ENCODE measurements at regions not wholly inside any gene's neighbourhood (a gene's known extent, or its start where the extent isn't known, plus 50 kb on each side); places are given as distances from the start of the nearest gene placed in this dataset.

DNA sequence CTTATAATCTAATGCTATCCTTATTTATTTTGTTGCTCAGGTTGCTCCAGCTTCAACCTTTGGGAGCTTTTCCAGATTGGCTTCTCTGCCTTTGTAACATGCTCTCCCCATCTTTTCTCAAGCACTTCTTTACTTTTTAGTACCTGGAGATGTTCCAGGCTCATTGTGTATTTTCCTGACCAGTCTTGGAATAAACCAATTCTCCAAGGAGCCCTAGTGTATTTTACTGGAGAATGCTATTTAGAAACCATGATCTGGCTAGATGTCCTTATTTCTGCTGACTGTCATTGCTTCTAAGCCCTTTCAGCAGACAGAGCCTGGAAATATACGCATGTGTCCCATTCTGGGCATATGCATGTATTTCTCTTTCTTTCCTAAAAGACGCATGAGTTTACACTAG, 95.7 kb downstream of the EMX2 start:
- Histone ChIP-seq H4K91ac (replicated peaks; ENCODE audit: insufficient read length, low read length) (no peak overlapping the region), H3K79me2 (ENCODE audit: control insufficient read depth in 1 of 2, insufficient read depth in 2 of 2, low read length in 2 of 2) (no peaks in the 10 kb centered on the region), H3K4me2 (ENCODE audit: insufficient read depth in 1 of 2, low read depth in 2 of 2, low read length in 2 of 2) (no peak overlapping the region), H3K4ac (replicated peaks; ENCODE audit: insufficient read length, low read depth, low read length) (no peak overlapping the region), H3K18ac (ENCODE audit: extremely low read depth, low read length) (no peak overlapping the region), H3K23me2 (ENCODE audit: low read depth, low read length) (no peaks in the 10 kb centered on the region), H2BK20ac (ENCODE audit: low read length) (no peak overlapping the region), H3K14ac (ENCODE audit: insufficient read length) (no peak overlapping the region), H4K5ac (ENCODE audit: insufficient read length, low read depth, low read length) (no peak overlapping the region), H3K27ac (ENCODE audit: low read depth, low read length) (no peak overlapping the region), H2AK5ac (ENCODE audit: low read depth, low read length) (no peak overlapping the region), H3K56ac (replicated peaks; ENCODE audit: insufficient read length, low read depth, low read length) (no peak overlapping the region), H2BK5ac (ENCODE audit: low read depth, low read length) (no peak overlapping the region), H3K4me1 (replicated peaks in 1 of 4; ENCODE audit: control insufficient read depth in 3 of 4, insufficient read depth in 4 of 4, low read length in 3 of 4) (no peaks in the 10 kb centered on the region), H3K9me3 (ENCODE audit: insufficient read depth in 2 of 2, low read depth in 1 of 2, low read length in 1 of 2) (no peaks in the 10 kb centered on the region), H4K8ac (ENCODE audit: extremely low read depth, insufficient read depth, low read length) (no peak overlapping the region), H3K79me1 (ENCODE audit: low read depth, low read length) (no peaks in the 10 kb centered on the region), H3K23ac (ENCODE audit: insufficient read length) (no peak overlapping the region), H2BK15ac (ENCODE audit: low read length) (no peak overlapping the region), H3K36me3 (ENCODE audit: control insufficient read depth in 2 of 4, insufficient read depth in 4 of 4, low read length in 3 of 4) (no peaks in the 10 kb centered on the region), H4K20me1 (replicated peaks in 1 of 2; ENCODE audit: control insufficient read depth in 1 of 2, insufficient read depth in 2 of 2, low read length in 2 of 2) (no peaks in the 10 kb centered on the region), H2BK12ac (ENCODE audit: low read depth, low read length) (no peak overlapping the region), H2AFZ (ENCODE audit: low read length) (no peak overlapping the region), H3K9ac (replicated peaks in 1 of 4; ENCODE audit: extremely low read depth in 1 of 4, low read depth in 3 of 4, low read length in 3 of 4) (no peak overlapping the region), H3K27me3 (replicated peaks in 1 of 4; ENCODE audit: control insufficient read depth in 3 of 4, extremely low read depth in 1 of 4, insufficient read depth in 3 of 4, low read length in 3 of 4) (no peaks in the 10 kb centered on the region), H3K4me3 (ENCODE audit: extremely low read depth in 1 of 4, insufficient read depth in 2 of 4, low read depth in 3 of 4, low read length in 4 of 4) (no peak overlapping the region), H2BK120ac (replicated peaks; ENCODE audit: low read depth, low read length) (no peak overlapping the region)
- DNase-seq (ENCODE audit: low read depth in 1 of 2, low spot score in 2 of 2) (no peak), FAIRE-seq (no peak)
- ChIA-PET POLR2A (ENCODE audit: partially characterized antibody) (no interaction called here), CTCF (ENCODE audit: partially characterized antibody) (no interaction called here)
- 89% methylated on average over 2 of the region's 2 CpGs; no CpG with 5 or more reads in 1 of the 2 experiments for WGBS, 2 experiments (ENCODE audit: extremely low coverage in 1 of 2, insufficient coverage in 1 of 2, insufficient read length in 1 of 2, insufficient replicate concordance in 2 of 2, low coverage in 1 of 2, low lambda C conversion rate in 2 of 2, missing lambda C conversion rate in 1 of 2)
- TF ChIP-seq KDM1A (IDR thresholded peaks at IDR 0.05; ENCODE audit: borderline replicate concordance, low read length) (no peak), NANOG (IDR thresholded peaks at IDR 0.05; ENCODE audit: insufficient read depth, low read depth, low read length, poor library complexity, severe bottlenecking) (no peak), POU5F1 (IDR thresholded peaks at IDR 0.05; ENCODE audit: low read depth, low read length) (no peak), ZNF274 (IDR thresholded peaks at IDR 0.05; ENCODE audit: borderline replicate concordance, extremely low read depth, low read length) (no peak), YY1 (IDR thresholded peaks at IDR 0.05; ENCODE audit: low read depth, low read length) (no peak), RAD21 (IDR thresholded peaks at IDR 0.05 in 1 of 2, conservative IDR thresholded peaks at IDR 0.05 in 1 of 2; ENCODE audit: low read depth in 2 of 2, low read length in 2 of 2) (no peak), NRF1 (IDR thresholded peaks at IDR 0.05; ENCODE audit: low read depth, low read length) (no peak), CREB1 (IDR thresholded peaks at IDR 0.05) (no peak), PHF8 (conservative IDR thresholded peaks at IDR 0.05; ENCODE audit: low read depth, low read length) (no peak)
- TF ChIP-seq, protein P1, sequence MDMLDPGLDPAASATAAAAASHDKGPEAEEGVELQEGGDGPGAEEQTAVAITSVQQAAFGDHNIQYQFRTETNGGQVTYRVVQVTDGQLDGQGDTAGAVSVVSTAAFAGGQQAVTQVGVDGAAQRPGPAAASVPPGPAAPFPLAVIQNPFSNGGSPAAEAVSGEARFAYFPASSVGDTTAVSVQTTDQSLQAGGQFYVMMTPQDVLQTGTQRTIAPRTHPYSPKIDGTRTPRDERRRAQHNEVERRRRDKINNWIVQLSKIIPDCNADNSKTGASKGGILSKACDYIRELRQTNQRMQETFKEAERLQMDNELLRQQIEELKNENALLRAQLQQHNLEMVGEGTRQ (IDR thresholded peaks at IDR 0.05; ENCODE audit: low read length): no peak
- TF ChIP-seq, protein P2, sequence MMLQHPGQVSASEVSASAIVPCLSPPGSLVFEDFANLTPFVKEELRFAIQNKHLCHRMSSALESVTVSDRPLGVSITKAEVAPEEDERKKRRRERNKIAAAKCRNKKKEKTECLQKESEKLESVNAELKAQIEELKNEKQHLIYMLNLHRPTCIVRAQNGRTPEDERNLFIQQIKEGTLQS (IDR thresholded peaks at IDR 0.05; ENCODE audit: insufficient read depth, low read depth, low read length): no peak

Measured in H1 (cell line).